K562 (cell line): ENCODE measurements at regions not wholly inside any gene's neighbourhood (a gene's known extent, or its start where the extent isn't known, plus 50 kb on each side); places are given as distances from the start of the nearest gene placed in this dataset.

Experiments used
- ATAC-seq: fragments of 200-7000 bp; cut with Tn5 transposase; 3 replicates; pipeline ENCODE4 v1.9.1; 2020; ENCODE audit warnings: moderate library complexity
- BruUV-seq: library from RNA; stranded (reverse); fragments of 400-500 nt; replicated peaks from 2 replicates; lab custom pipeline; 2021; lab: Mats Ljungman, UMichigan
- CTCF ChIA-PET: fragments of 300-600 bp; formaldehyde crosslinking; extraction: SDS; loops from one replicate; lab custom pipeline; 2021; ENCODE audit warnings: low intra/inter-chr PET ratio; lab: Yijun Ruan, JAX
- POLR2A ChIA-PET: fragments of 300-600, 350-650 bp; sonication (Branson Sonifier 250); formaldehyde crosslinking; extraction: SDS; loops from one replicate; lab custom pipeline; 2021; ENCODE audit warnings: antibody characterized with exemption, inconsistent platforms; lab: Yijun Ruan, JAX
- DNase-seq, 4 experiments: peaks; one replicate each; pipeline versions ENCODE4 v3.0.0 to v3.0.0-alpha.2; 2011 to 2018; ENCODE audit warnings: low spot score in 3 of 4, mixed read lengths in 3 of 4; ENCODE audit errors: extremely low read depth in 1 of 4
- FAIRE-seq: peaks from 2 replicates; lab custom pipeline; 2011; peaks lifted over from hg19 to GRCh38; lab: Jason Lieb, UNC
- H2AFZ ChIP-seq: 2 replicates; pipeline ENCODE4 v1.6.0; 2011; ENCODE audit warnings: low read depth, low read length, control low read depth, inconsistent platforms
- H3K27ac ChIP-seq: fragments of 200-600 bp; 3 replicates; pipeline ENCODE4 v1.8.0; 2011; ENCODE audit warnings: low read depth, mild to moderate bottlenecking, control low read depth, inconsistent platforms, low read length, moderate library complexity, mixed read lengths; ENCODE audit errors: extremely low read depth
- H3K27me3 ChIP-seq, 2 experiments: fragments of 300-600 bp in 1 of 2; 2 replicates in 1 of 2; 3 replicates in 1 of 2; pipeline versions ENCODE4 v1.6.0 to v1.8.0; 2011; ENCODE audit warnings: inconsistent platforms in 2 of 2, low read length in 2 of 2, mild to moderate bottlenecking in 1 of 2, mixed read lengths in 1 of 2, moderate library complexity in 1 of 2; ENCODE audit not compliant: control insufficient read depth in 2 of 2, insufficient read depth in 2 of 2
- H3K36me3 ChIP-seq: fragments of 300-600 bp; 3 replicates; pipeline ENCODE4 v1.8.0; 2011; ENCODE audit warnings: mild to moderate bottlenecking, low read length, inconsistent platforms; ENCODE audit not compliant: control insufficient read depth, insufficient read depth
- H3K4me1 ChIP-seq, 2 experiments: fragments of 200-600 bp in 1 of 2; replicated peaks in 1 of 2; 2 replicates in 1 of 2; 3 replicates in 1 of 2; pipeline versions ENCODE4 v1.5.1 to v1.8.0; 2011; ENCODE audit warnings: inconsistent platforms in 2 of 2, low read length in 2 of 2, mild to moderate bottlenecking in 1 of 2, mixed read lengths in 1 of 2, moderate library complexity in 1 of 2; ENCODE audit not compliant: control insufficient read depth in 2 of 2, insufficient read depth in 2 of 2
- H3K4me2 ChIP-seq: 2 replicates; pipeline ENCODE4 v1.6.1; 2011; ENCODE audit warnings: low read length, control low read depth, inconsistent platforms, mixed read lengths; ENCODE audit not compliant: insufficient read depth
- H3K4me3 ChIP-seq: fragments of 200-600 bp; sonication (generic), shearing (Covaris generic); 2 replicates; pipeline ENCODE4 v1.5.1; 2016; ENCODE audit warnings: control low read depth, inconsistent platforms
- H3K79me2 ChIP-seq: fragments of 200-600 bp; 3 replicates; pipeline ENCODE4 v1.8.0; 2011; ENCODE audit warnings: low read length, inconsistent platforms; ENCODE audit not compliant: control insufficient read depth, insufficient read depth
- H3K9ac ChIP-seq, 2 experiments: 2 replicates each; pipeline versions ENCODE4 v1.6.0 to v1.6.1; 2011; ENCODE audit warnings: low read depth in 2 of 2, low read length in 2 of 2, control low read depth in 1 of 2, inconsistent platforms in 1 of 2, mild to moderate bottlenecking in 1 of 2, mixed read lengths in 1 of 2; ENCODE audit not compliant: insufficient read depth in 1 of 2
- H3K9me1 ChIP-seq: one replicate; pipeline ENCODE4 v1.6.0; 2011; ENCODE audit warnings: inconsistent platforms, mild to moderate bottlenecking, low read length, moderate library complexity; ENCODE audit not compliant: control insufficient read depth, insufficient read depth
- H3K9me3 ChIP-seq: replicated peaks from 2 replicates; pipeline ENCODE4 v1.5.1; 2011; ENCODE audit warnings: low read depth, low read length, inconsistent platforms; ENCODE audit not compliant: control insufficient read depth, insufficient read depth
- H4K20me1 ChIP-seq: replicated peaks from 2 replicates; pipeline ENCODE4 v1.6.1; 2011; ENCODE audit warnings: low read length, inconsistent platforms, mixed read lengths; ENCODE audit not compliant: control insufficient read depth, insufficient read depth
- ATF7 ChIP-seq: fragments of 450-650 bp; IDR thresholded peaks from 2 replicates; pipeline ENCODE4 v1.7.1; 2014; ENCODE audit warnings: mild to moderate bottlenecking, moderate library complexity
- CBFB ChIP-seq: sonication (generic); formaldehyde crosslinking; IDR thresholded peaks from 2 replicates; pipeline ENCODE4 v1.4.0; 2020; ENCODE audit warnings: mild to moderate bottlenecking, missing genetic modification reagents
- DACH1 ChIP-seq: fragments of 450-650 bp; IDR thresholded peaks from 2 replicates; pipeline ENCODE4 v1.6.1; 2018; ENCODE audit not compliant: partially characterized antibody
- DEAF1 ChIP-seq: fragments of 450-650 bp; formaldehyde crosslinking; IDR thresholded peaks from 2 replicates; pipeline ENCODE4 v1.4.0; 2020; ENCODE audit warnings: mild to moderate bottlenecking, moderate library complexity
- DMBX1 ChIP-seq: fragments of 250-450 bp; sonication (Bioruptor Pico); IDR thresholded peaks from 2 replicates; pipeline ENCODE4 v1.8.0; 2022; ENCODE audit warnings: inconsistent platforms, mild to moderate bottlenecking, moderate library complexity, borderline replicate concordance
- ETV1 ChIP-seq: fragments of 450-650 bp; conservative IDR thresholded peaks from 2 replicates; pipeline ENCODE4 v1.6.1; 2016; ENCODE audit warnings: missing genetic modification characterization, control low read depth, low read depth, missing compliant biosample characterization
- GTF2E2 ChIP-seq: fragments of 200-800 bp; sonication (Bioruptor generic); IDR thresholded peaks from 2 replicates; pipeline ENCODE4 v1.6.1; 2016; ENCODE audit warnings: missing genetic modification characterization, missing compliant biosample characterization
- KLF6 ChIP-seq: fragments of 250-450 bp; sonication (Bioruptor Pico); IDR thresholded peaks from 2 replicates; pipeline ENCODE4 v1.4.0; 2020; ENCODE audit warnings: mild to moderate bottlenecking, moderate library complexity, borderline replicate concordance
- NR4A1 ChIP-seq, 2 experiments: fragments of 250-450 bp in 1 of 2; fragments of 450-650 bp in 1 of 2; sonication (Bioruptor Pico) in 1 of 2; IDR thresholded peaks; 2 replicates each; pipeline versions ENCODE4 v1.4.0 to v1.6.1; 2016 to 2020; ENCODE audit warnings: mild to moderate bottlenecking in 2 of 2, missing compliant biosample characterization in 1 of 2, missing genetic modification characterization in 1 of 2, moderate library complexity in 1 of 2
- PRMT5 ChIP-seq: sonication (generic); formaldehyde crosslinking; IDR thresholded peaks from 2 replicates; pipeline ENCODE4 v1.5.0; 2020; ENCODE audit warnings: missing genetic modification reagents
- SOX6 ChIP-seq: fragments of 450-650 bp; IDR thresholded peaks from 2 replicates; pipeline ENCODE4 v1.6.1; 2014; ENCODE audit warnings: mild to moderate bottlenecking
- SP1 ChIP-seq: sonication (generic); formaldehyde crosslinking; IDR thresholded peaks from 2 replicates; pipeline ENCODE4 v1.8.1; 2022; ENCODE audit warnings: mild to moderate bottlenecking, missing genetic modification reagents
- STAT5B ChIP-seq: fragments of 250-450 bp; sonication (Bioruptor Pico); IDR thresholded peaks from 2 replicates; pipeline ENCODE4 v1.8.0; 2021; ENCODE audit warnings: mild to moderate bottlenecking, inconsistent platforms
- ZNF217 ChIP-seq: sonication (generic); formaldehyde crosslinking; IDR thresholded peaks from 2 replicates; pipeline ENCODE4 v1.8.0; 2022; ENCODE audit warnings: mild to moderate bottlenecking, missing genetic modification reagents
- ZNF395 ChIP-seq: fragments of 200-800 bp; sonication (Bioruptor generic); IDR thresholded peaks from 2 replicates; pipeline ENCODE4 v1.6.1; 2017; ENCODE audit warnings: missing genetic modification characterization, missing compliant biosample characterization
- ZNF717 ChIP-seq: fragments of 250-450 bp; sonication (Bioruptor Pico); IDR thresholded peaks from 2 replicates; pipeline ENCODE4 v1.5.0; 2021
- in situ Hi-C: fragments of 300-500 bp; cut with MboI; formaldehyde crosslinking; loops from 4 replicates; pipeline ENCODE4 v1.15.0; 2018; ENCODE audit warnings: inconsistent platforms, mixed read lengths
- intact Hi-C: fragments of 100-400 bp; cut with micrococcal nuclease; formaldehyde crosslinking; loops from 2 replicates; pipeline ENCODE4 v1.14.2; 2022
- TF ChIP-seq, protein P1 (sequence below): fragments of 250-450 bp; sonication (Bioruptor Pico); IDR thresholded peaks from 2 replicates; pipeline ENCODE4 v1.5.0; 2020; ENCODE audit warnings: mild to moderate bottlenecking, borderline replicate concordance

GRCh38 chrX:87003031-87003430 lies 514.6 kb upstream of the KLHL4 start:
- no peak overlapping the region for H3K9ac ChIP-seq
- intact Hi-C loops (no loop called here), in situ Hi-C loops (no loop called here)
- DNase-seq = no peak
- H2AFZ ChIP-seq = no peak overlapping the region
- no peak overlapping the region for H3K4me2 ChIP-seq
- no peaks in the 10 kb centered on the region for H3K9me1 ChIP-seq
- no peaks in the 10 kb centered on the region for H3K79me2 ChIP-seq
- H3K36me3 ChIP-seq = no peaks in the 10 kb centered on the region
- FAIRE-seq = no peak
- ChIA-PET POLR2A (no interaction called here), CTCF (no interaction called here)
- no peak overlapping the region for H3K27ac ChIP-seq
- ATAC-seq = no peak
- BruUV-seq = no TSS peak
- no peak overlapping the region for H3K4me3 ChIP-seq
- H4K20me1 ChIP-seq = no peaks in the 10 kb centered on the region
- no peaks in the 10 kb centered on the region for H3K27me3 ChIP-seq
- H3K9me3 ChIP-seq = no peaks in the 10 kb centered on the region
- H3K4me1 ChIP-seq = no peaks in the 10 kb centered on the region
- no peak for TF ChIP-seq CBFB (CRISPR knock-in tag)
- TF ChIP-seq SP1 (CRISPR knock-in tag) = no peak
- TF ChIP-seq ZNF717 (CRISPR knock-in tag) = no peak
- TF ChIP-seq DMBX1 = no peak
- TF ChIP-seq STAT5B = no peak
- no peak for TF ChIP-seq ZNF217 (CRISPR knock-in tag)
- TF ChIP-seq PRMT5 (CRISPR knock-in tag) = no peak
- no peak for TF ChIP-seq KLF6 (CRISPR knock-in tag)
- no peak for TF ChIP-seq DEAF1 (CRISPR knock-in tag)
- no peak for TF ChIP-seq ETV1 (tag)
- TF ChIP-seq, protein P1, sequence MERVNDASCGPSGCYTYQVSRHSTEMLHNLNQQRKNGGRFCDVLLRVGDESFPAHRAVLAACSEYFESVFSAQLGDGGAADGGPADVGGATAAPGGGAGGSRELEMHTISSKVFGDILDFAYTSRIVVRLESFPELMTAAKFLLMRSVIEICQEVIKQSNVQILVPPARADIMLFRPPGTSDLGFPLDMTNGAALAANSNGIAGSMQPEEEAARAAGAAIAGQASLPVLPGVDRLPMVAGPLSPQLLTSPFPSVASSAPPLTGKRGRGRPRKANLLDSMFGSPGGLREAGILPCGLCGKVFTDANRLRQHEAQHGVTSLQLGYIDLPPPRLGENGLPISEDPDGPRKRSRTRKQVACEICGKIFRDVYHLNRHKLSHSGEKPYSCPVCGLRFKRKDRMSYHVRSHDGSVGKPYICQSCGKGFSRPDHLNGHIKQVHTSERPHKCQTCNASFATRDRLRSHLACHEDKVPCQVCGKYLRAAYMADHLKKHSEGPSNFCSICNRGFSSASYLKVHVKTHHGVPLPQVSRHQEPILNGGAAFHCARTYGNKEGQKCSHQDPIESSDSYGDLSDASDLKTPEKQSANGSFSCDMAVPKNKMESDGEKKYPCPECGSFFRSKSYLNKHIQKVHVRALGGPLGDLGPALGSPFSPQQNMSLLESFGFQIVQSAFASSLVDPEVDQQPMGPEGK (CRISPR knock-in tag) = no peak
- TF ChIP-seq DACH1 = no peak
- no peak for TF ChIP-seq ATF7
- no peak for TF ChIP-seq NR4A1 (CRISPR knock-in tag; IDR thresholded peaks at IDR 0.05)
- no peak for TF ChIP-seq NR4A1 (tag; IDR thresholded peaks at IDR 0.05)
- TF ChIP-seq SOX6 = no peak
- no peak for TF ChIP-seq GTF2E2
- TF ChIP-seq ZNF395 (CRISPR knock-in tag) = no peak
